Skeletal muscle tissue (tissue), 3 donors: ENCODE measurements at regions not wholly inside any gene's neighbourhood (a gene's known extent, or its start where the extent isn't known, plus 50 kb on each side); places are given as distances from the start of the nearest gene placed in this dataset.

Source experiments
- H3K27ac ChIP-seq: one replicate; pipeline ENCODE4 v1.7.0; 2013; ENCODE audit warnings: mild to moderate bottlenecking, low read depth, low read length, inconsistent platforms
- H3K27me3 ChIP-seq, 3 donors: one replicate each; pipeline ENCODE4 v1.7.0; 2013; ENCODE audit warnings: low read length in 3 of 3; ENCODE audit not compliant: control insufficient read depth in 3 of 3, insufficient read depth in 3 of 3
- H3K36me3 ChIP-seq, 3 donors: one replicate each; pipeline ENCODE4 v1.7.0; 2013; ENCODE audit warnings: low read length in 3 of 3; ENCODE audit not compliant: control insufficient read depth in 3 of 3, insufficient read depth in 3 of 3
- H3K4me1 ChIP-seq, 3 donors: one replicate each; pipeline ENCODE4 v1.7.0; 2013; ENCODE audit warnings: low read length in 3 of 3, mild to moderate bottlenecking in 3 of 3; ENCODE audit not compliant: control insufficient read depth in 3 of 3, insufficient read depth in 3 of 3
- H3K4me3 ChIP-seq, 3 donors: one replicate each; pipeline ENCODE4 v1.7.0; 2013; ENCODE audit warnings: low read length in 3 of 3
- H3K9ac ChIP-seq, 3 donors: one replicate each; pipeline ENCODE4 v1.7.0; 2013; ENCODE audit warnings: low read length in 3 of 3, mild to moderate bottlenecking in 3 of 3, moderate library complexity in 2 of 3, low read depth in 1 of 3
- H3K9me3 ChIP-seq, 3 donors: one replicate each; pipeline ENCODE4 v1.7.0; 2013; ENCODE audit warnings: low read length in 3 of 3; ENCODE audit not compliant: control insufficient read depth in 3 of 3
- donor health status: Osteomylitis.

DNA sequence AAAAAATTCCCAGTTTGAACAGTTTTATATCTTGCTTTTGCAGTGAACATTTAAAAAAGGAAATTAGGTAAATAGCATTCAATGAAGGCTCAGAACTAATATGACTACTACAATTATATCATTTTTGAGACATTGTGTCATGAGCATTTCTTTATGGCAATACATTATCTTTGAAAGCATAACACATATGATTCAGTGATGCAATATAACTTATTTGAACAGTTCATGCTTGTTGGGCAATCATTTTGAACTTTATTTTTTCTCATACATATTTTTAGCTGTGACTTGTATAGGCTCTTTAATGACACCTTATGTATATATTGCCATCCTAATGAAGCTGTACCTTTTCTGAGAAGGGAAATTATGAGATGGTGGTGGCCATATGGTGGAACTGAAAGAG, 828.6 kb upstream of the NR2F2 start:
- Histone ChIP-seq H3K4me1 (no peaks in the 10 kb centered on the region), H3K36me3 (no peaks in the 10 kb centered on the region), H3K27me3 (no peaks in the 10 kb centered on the region), H3K27ac (no peak overlapping the region), H3K4me3 (no peak overlapping the region), H3K9me3 (no peaks in the 10 kb centered on the region), H3K9ac (no peak overlapping the region)

DNA sequence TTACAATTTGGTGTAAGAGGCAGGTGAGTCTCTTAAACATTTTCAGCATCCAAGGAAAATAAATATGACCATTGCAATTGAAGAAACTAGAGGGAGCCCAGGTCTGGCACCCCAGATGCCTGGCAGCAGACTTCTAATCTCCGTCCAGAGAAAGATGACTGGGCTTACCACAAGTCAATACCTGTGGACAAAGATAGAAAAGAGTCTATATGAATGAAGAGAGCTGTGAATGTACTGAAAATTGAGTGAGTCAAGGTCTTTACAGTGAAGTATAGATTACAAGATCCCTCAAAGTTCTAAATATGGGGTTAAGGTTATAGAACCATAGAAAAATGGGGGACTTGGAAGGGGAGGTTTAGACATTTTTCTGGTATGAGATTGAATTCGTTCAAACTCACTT, 827.4 kb upstream of the NR2F2 start:
- Histone ChIP-seq H3K27me3 (no peaks in the 10 kb centered on the region), H3K27ac (no peak overlapping the region), H3K4me1 (no peaks in the 10 kb centered on the region), H3K36me3 (no peaks in the 10 kb centered on the region), H3K9ac (no peak overlapping the region), H3K9me3 (no peaks in the 10 kb centered on the region), H3K4me3 (no peak overlapping the region)

DNA sequence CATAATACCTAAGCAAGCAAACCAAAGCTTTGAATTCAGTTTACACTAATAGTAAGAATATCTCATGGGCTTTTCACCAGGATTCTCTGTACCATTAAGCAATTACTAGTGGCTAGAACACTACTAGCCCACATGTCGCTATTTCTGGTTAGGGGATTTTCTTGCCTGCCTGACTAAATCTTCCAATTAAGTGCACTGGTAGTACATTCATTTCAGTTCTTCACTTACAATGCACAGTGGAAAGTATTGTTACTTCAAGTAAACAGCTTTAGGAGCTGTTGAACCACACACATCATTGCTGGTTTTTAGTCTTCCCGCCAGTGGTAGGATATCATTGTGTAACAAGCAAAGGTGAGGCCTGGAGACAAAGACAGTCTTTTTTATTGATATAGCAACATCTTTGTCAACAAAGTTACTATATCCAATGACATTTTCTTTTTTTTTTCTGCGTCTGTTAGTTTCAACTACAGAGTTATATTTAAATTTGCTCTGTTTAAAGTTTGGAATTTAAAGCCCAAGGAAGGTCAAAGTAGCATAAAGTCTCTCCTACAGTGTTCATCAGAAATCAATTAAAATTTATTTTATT, 826.8 kb upstream of the NR2F2 start:
- Histone ChIP-seq H3K9ac (no peak overlapping the region), H3K27ac (no peak overlapping the region), H3K4me1 (no peaks in the 10 kb centered on the region), H3K4me3 (no peak overlapping the region), H3K36me3 (no peaks in the 10 kb centered on the region), H3K9me3 (no peaks in the 10 kb centered on the region), H3K27me3 (no peaks in the 10 kb centered on the region)

DNA sequence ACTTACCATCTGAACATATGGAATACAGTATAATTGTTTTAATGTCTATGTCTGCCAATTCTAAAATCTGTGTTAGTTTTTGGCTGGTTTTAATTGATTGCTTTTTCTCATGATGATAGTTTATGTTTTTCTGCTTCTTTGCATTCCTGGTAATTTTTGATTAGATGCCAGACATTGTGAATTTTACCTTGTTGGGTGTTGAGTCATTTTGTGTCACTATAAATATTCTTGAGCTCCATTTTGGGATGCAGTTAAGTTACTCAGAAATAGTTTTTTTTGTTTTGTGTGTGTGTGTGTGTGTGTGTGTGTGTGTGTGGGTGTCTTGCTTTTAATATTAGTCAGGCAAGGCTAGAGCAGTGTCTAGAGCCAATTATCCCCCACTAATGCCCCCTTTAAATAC, 818.8 kb upstream of the NR2F2 start:
- no peak overlapping the region for H3K4me3 ChIP-seq
- no peak overlapping the region for H3K9ac ChIP-seq
- no peak overlapping the region for H3K27ac ChIP-seq
- H3K4me1 ChIP-seq = no peaks in the 10 kb centered on the region
- no peaks in the 10 kb centered on the region for H3K27me3 ChIP-seq
- no peaks in the 10 kb centered on the region for H3K9me3 ChIP-seq
- no peaks in the 10 kb centered on the region for H3K36me3 ChIP-seq

DNA sequence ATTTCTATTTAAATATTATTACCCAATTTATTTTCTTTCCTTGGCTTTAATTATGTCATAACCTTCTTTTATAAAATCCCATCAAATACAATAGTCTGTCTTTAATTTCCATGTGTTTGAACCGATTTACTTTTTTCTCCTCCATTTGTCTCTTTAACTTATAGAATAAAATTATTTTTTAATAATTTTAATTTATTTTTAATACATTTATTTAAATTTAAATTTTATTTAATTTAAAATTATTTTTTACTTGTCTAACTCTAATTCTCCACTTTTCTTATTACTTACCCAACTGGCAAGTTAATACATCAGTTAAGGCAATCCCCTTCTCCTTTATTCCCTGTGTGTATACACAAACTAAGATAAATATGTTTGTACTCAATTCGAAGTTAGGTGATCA, 817.6 kb upstream of the NR2F2 start:
- Histone ChIP-seq H3K27ac (no peak overlapping the region), H3K9me3 (no peaks in the 10 kb centered on the region), H3K4me3 (no peak overlapping the region), H3K27me3 (no peaks in the 10 kb centered on the region), H3K9ac (no peak overlapping the region), H3K4me1 (no peaks in the 10 kb centered on the region), H3K36me3 (no peaks in the 10 kb centered on the region)

DNA sequence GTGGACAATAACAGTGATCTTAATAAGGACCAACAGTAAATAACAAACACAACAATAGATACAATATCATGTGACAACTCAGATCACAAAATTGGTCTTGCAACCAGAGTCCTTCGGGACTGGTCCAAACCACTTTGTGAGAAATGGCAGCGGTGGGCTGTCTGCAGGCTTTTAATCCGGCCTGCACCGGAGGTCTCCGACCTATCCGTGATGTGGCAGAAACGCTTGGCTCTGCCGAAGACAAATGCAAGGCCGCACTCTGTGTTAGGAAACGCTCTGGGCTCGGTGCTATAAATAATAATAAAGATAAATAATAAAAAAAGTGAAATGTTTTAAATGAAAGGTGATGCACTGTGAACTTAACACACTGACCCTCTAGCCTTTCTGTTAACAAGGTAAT, 810.6 kb upstream of the NR2F2 start:
- H3K27me3 ChIP-seq = no peaks in the 10 kb centered on the region
- H3K4me1 ChIP-seq = no peaks in the 10 kb centered on the region
- no peak overlapping the region for H3K4me3 ChIP-seq
- no peaks in the 10 kb centered on the region for H3K9me3 ChIP-seq
- H3K36me3 ChIP-seq = no peaks in the 10 kb centered on the region
- H3K27ac ChIP-seq = no peak overlapping the region
- no peak overlapping the region for H3K9ac ChIP-seq

DNA sequence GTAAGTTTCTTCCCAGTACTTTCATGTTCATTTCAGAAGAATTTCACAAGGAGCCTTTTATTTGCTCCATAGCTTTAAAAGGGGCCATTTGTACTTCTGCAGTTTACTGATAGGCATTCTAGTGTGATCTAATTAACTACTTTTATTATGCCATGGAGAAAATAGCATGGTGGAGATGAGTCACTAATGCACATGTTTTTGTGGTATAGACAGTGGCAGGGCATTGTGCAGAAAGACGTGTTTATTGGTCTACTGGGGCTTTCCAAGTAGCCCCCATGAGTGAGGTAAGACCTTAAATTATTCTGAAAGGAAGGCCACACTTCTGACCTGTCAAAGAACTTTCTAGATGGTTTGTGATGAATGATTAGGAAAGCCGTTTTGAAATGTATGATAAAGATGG, 810.0 kb upstream of the NR2F2 start:
- H3K27ac ChIP-seq = no peak overlapping the region
- H3K9ac ChIP-seq = no peak overlapping the region
- no peaks in the 10 kb centered on the region for H3K27me3 ChIP-seq
- no peaks in the 10 kb centered on the region for H3K4me1 ChIP-seq
- no peak overlapping the region for H3K4me3 ChIP-seq
- H3K9me3 ChIP-seq = no peaks in the 10 kb centered on the region
- H3K36me3 ChIP-seq = no peaks in the 10 kb centered on the region

DNA sequence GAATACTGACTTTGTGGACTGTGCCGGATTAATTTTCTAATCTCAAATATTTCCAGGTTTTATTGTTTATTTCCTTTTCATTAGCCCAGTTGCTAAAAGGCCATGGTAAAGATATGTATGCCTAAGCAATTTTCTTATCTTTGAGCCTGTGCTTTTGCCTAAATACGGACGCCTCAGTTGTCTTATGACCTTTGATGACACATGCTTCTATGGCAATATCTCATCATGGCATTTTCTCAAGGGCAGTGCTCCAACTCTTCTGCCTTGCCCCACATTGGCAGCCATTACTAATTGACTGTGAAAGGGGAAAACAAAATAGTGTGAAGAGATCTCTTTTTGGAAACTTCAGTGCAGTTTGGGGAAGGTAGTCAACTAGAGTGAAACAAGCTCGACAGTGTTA, 809.6 kb upstream of the NR2F2 start:
- Histone ChIP-seq H3K36me3 (no peaks in the 10 kb centered on the region), H3K27me3 (no peaks in the 10 kb centered on the region), H3K4me3 (no peak overlapping the region)

DNA sequence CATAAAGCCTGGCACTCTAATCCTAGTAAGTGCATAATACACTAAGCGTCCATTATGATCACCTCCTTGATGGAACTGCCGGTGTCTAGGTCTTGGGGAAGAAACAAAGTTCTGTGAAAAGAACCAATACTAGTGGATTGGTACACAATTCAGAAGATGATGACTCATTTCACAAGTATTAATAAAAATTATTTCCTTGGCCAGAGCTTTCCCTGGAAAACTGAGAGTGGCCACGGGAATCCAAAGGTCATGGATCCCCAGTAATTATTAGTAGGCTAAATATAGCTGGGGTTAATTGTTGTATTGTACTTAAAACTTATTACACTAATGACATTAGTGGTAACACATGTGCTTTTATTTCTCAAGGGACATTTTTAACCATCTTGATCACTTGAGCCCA, 808.0 kb upstream of the NR2F2 start:
- H3K4me3 ChIP-seq = no peak overlapping the region
- H3K9me3 ChIP-seq = no peaks in the 10 kb centered on the region
- no peak overlapping the region for H3K9ac ChIP-seq
- H3K27ac ChIP-seq = no peak overlapping the region
- H3K27me3 ChIP-seq = no peaks in the 10 kb centered on the region
- H3K36me3 ChIP-seq = no peaks in the 10 kb centered on the region
- no peaks in the 10 kb centered on the region for H3K4me1 ChIP-seq

More for the DNA sequence above, 809.6 kb upstream of the NR2F2 start:
- H3K9ac ChIP-seq = no peak overlapping the region
- no peaks in the 10 kb centered on the region for H3K9me3 ChIP-seq
- no peaks in the 10 kb centered on the region for H3K4me1 ChIP-seq
- no peak overlapping the region for H3K27ac ChIP-seq

DNA sequence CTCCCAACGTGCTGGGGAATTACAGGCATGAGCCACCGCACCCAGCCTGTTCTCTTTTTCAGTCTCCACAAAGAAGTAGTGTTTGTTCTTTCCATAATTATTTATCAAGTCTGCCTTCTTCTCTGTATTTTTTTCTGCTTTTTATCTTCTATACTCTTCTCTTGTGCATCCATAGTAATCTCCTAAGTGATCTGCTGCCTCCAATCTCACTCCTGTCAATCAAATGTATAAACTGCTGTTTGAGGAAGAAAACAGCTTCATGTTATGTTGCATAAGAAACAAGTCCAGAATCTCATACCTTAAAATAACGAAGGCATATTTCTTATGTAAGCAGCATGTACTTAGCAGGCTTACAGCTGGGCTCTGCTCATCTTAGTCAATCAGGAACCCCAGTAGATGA, 801.6 kb upstream of the NR2F2 start:
- H3K4me3 ChIP-seq = no peak overlapping the region
- no peaks in the 10 kb centered on the region for H3K36me3 ChIP-seq
- H3K9me3 ChIP-seq = no peaks in the 10 kb centered on the region
- no peaks in the 10 kb centered on the region for H3K27me3 ChIP-seq
- H3K27ac ChIP-seq = no peak overlapping the region
- no peak overlapping the region for H3K9ac ChIP-seq
- no peaks in the 10 kb centered on the region for H3K4me1 ChIP-seq

DNA sequence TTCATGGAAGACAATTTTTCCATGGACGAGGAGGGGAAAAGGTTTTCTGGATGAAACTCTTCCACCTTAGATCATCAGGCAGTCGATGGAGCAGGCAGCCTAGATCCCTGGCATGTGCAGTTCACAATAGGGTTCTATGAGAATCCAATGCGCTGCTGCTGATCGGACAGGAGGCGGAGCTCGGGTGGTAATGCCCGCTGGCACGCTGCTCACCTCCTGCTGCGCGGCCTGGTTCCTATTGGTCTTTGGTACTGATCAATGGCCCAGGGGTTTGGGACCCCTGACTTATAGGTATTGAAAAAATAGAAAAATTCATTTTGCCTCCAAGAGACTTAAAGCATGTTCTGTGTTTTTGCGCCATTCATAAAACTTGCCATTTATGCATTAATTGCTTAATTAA, 793.9 kb upstream of the NR2F2 start:
- no peaks in the 10 kb centered on the region for H3K9me3 ChIP-seq
- H3K36me3 ChIP-seq = no peaks in the 10 kb centered on the region
- no peak overlapping the region for H3K27ac ChIP-seq
- no peaks in the 10 kb centered on the region for H3K4me1 ChIP-seq
- no peak overlapping the region for H3K4me3 ChIP-seq
- no peak overlapping the region for H3K9ac ChIP-seq
- no peaks in the 10 kb centered on the region for H3K27me3 ChIP-seq
